K562 (cell line): ENCODE measurements at regions not wholly inside any gene's neighbourhood (a gene's known extent, or its start where the extent isn't known, plus 50 kb on each side); places are given as distances from the start of the nearest gene placed in this dataset.

Experiments used
- ATAC-seq: fragments of 200-7000 bp; cut with Tn5 transposase; 3 replicates; pipeline ENCODE4 v1.9.1; 2020; ENCODE audit warnings: moderate library complexity
- BruUV-seq: library from RNA; stranded (reverse); fragments of 400-500 nt; replicated peaks from 2 replicates; lab custom pipeline; 2021; lab: Mats Ljungman, UMichigan
- CTCF ChIA-PET: fragments of 300-600 bp; formaldehyde crosslinking; extraction: SDS; loops from one replicate; lab custom pipeline; 2021; ENCODE audit warnings: low intra/inter-chr PET ratio; lab: Yijun Ruan, JAX
- POLR2A ChIA-PET: fragments of 300-600, 350-650 bp; sonication (Branson Sonifier 250); formaldehyde crosslinking; extraction: SDS; loops from one replicate; lab custom pipeline; 2021; ENCODE audit warnings: antibody characterized with exemption, inconsistent platforms; lab: Yijun Ruan, JAX
- DNase-seq, 4 experiments: peaks; one replicate each; pipeline versions ENCODE4 v3.0.0 to v3.0.0-alpha.2; 2011 to 2018; ENCODE audit warnings: low spot score in 3 of 4, mixed read lengths in 3 of 4; ENCODE audit errors: extremely low read depth in 1 of 4
- FAIRE-seq: peaks from 2 replicates; lab custom pipeline; 2011; peaks lifted over from hg19 to GRCh38; lab: Jason Lieb, UNC
- H2AFZ ChIP-seq: 2 replicates; pipeline ENCODE4 v1.6.0; 2011; ENCODE audit warnings: low read depth, low read length, control low read depth, inconsistent platforms
- H3K27ac ChIP-seq: fragments of 200-600 bp; 3 replicates; pipeline ENCODE4 v1.8.0; 2011; ENCODE audit warnings: low read depth, mild to moderate bottlenecking, control low read depth, inconsistent platforms, low read length, moderate library complexity, mixed read lengths; ENCODE audit errors: extremely low read depth
- H3K27me3 ChIP-seq, 2 experiments: fragments of 300-600 bp in 1 of 2; 2 replicates in 1 of 2; 3 replicates in 1 of 2; pipeline versions ENCODE4 v1.6.0 to v1.8.0; 2011; ENCODE audit warnings: inconsistent platforms in 2 of 2, low read length in 2 of 2, mild to moderate bottlenecking in 1 of 2, mixed read lengths in 1 of 2, moderate library complexity in 1 of 2; ENCODE audit not compliant: control insufficient read depth in 2 of 2, insufficient read depth in 2 of 2
- H3K36me3 ChIP-seq: fragments of 300-600 bp; 3 replicates; pipeline ENCODE4 v1.8.0; 2011; ENCODE audit warnings: mild to moderate bottlenecking, low read length, inconsistent platforms; ENCODE audit not compliant: control insufficient read depth, insufficient read depth
- H3K4me1 ChIP-seq, 2 experiments: fragments of 200-600 bp in 1 of 2; replicated peaks in 1 of 2; 2 replicates in 1 of 2; 3 replicates in 1 of 2; pipeline versions ENCODE4 v1.5.1 to v1.8.0; 2011; ENCODE audit warnings: inconsistent platforms in 2 of 2, low read length in 2 of 2, mild to moderate bottlenecking in 1 of 2, mixed read lengths in 1 of 2, moderate library complexity in 1 of 2; ENCODE audit not compliant: control insufficient read depth in 2 of 2, insufficient read depth in 2 of 2
- H3K4me2 ChIP-seq: 2 replicates; pipeline ENCODE4 v1.6.1; 2011; ENCODE audit warnings: low read length, control low read depth, inconsistent platforms, mixed read lengths; ENCODE audit not compliant: insufficient read depth
- H3K4me3 ChIP-seq: fragments of 200-600 bp; sonication (generic), shearing (Covaris generic); 2 replicates; pipeline ENCODE4 v1.5.1; 2016; ENCODE audit warnings: control low read depth, inconsistent platforms
- H3K79me2 ChIP-seq: fragments of 200-600 bp; 3 replicates; pipeline ENCODE4 v1.8.0; 2011; ENCODE audit warnings: low read length, inconsistent platforms; ENCODE audit not compliant: control insufficient read depth, insufficient read depth
- H3K9ac ChIP-seq, 2 experiments: 2 replicates each; pipeline versions ENCODE4 v1.6.0 to v1.6.1; 2011; ENCODE audit warnings: low read depth in 2 of 2, low read length in 2 of 2, control low read depth in 1 of 2, inconsistent platforms in 1 of 2, mild to moderate bottlenecking in 1 of 2, mixed read lengths in 1 of 2; ENCODE audit not compliant: insufficient read depth in 1 of 2
- H3K9me1 ChIP-seq: one replicate; pipeline ENCODE4 v1.6.0; 2011; ENCODE audit warnings: inconsistent platforms, mild to moderate bottlenecking, low read length, moderate library complexity; ENCODE audit not compliant: control insufficient read depth, insufficient read depth
- H3K9me3 ChIP-seq: replicated peaks from 2 replicates; pipeline ENCODE4 v1.5.1; 2011; ENCODE audit warnings: low read depth, low read length, inconsistent platforms; ENCODE audit not compliant: control insufficient read depth, insufficient read depth
- H4K20me1 ChIP-seq: replicated peaks from 2 replicates; pipeline ENCODE4 v1.6.1; 2011; ENCODE audit warnings: low read length, inconsistent platforms, mixed read lengths; ENCODE audit not compliant: control insufficient read depth, insufficient read depth
- FOSL1 ChIP-seq: fragments of 200-800 bp; sonication (Bioruptor generic); conservative IDR thresholded peaks from 2 replicates; pipeline ENCODE4 v1.6.1; 2016; ENCODE audit warnings: missing genetic modification characterization, missing compliant biosample characterization
- HNRNPUL1 ChIP-seq: fragments of 200-400 bp; formaldehyde crosslinking; IDR thresholded peaks from 2 replicates; pipeline ENCODE4 v1.6.1; 2017; ENCODE audit warnings: low read length
- KAT2B ChIP-seq: IDR thresholded peaks from one replicate; pipeline ENCODE4 v1.6.1; 2012; ENCODE audit warnings: low read depth, mild to moderate bottlenecking, control low read depth, inconsistent platforms, low read length, moderate library complexity
- MAFF ChIP-seq: IDR thresholded peaks from 2 replicates; pipeline ENCODE4 v1.6.1; 2012; ENCODE audit warnings: low read length, improper control_type of control experiment
- MAFK ChIP-seq: IDR thresholded peaks from 2 replicates; pipeline ENCODE4 v1.6.1; 2011; ENCODE audit warnings: low read length, improper control_type of control experiment
- MTF1 ChIP-seq: fragments of 250-450 bp; sonication (Bioruptor Pico); IDR thresholded peaks from 2 replicates; pipeline ENCODE4 v1.9.0; 2021; ENCODE audit warnings: moderate library complexity, mild to moderate bottlenecking, inconsistent platforms, borderline replicate concordance
- NFRKB ChIP-seq: fragments of 450-650 bp; IDR thresholded peaks from 2 replicates; pipeline ENCODE4 v1.6.1; 2016; ENCODE audit warnings: low read depth
- PCBP2 ChIP-seq: fragments of 200-400 bp; formaldehyde crosslinking; IDR thresholded peaks from 2 replicates; pipeline ENCODE4 v1.6.1; 2018; ENCODE audit warnings: low read length, low read depth, mild to moderate bottlenecking, moderate library complexity; ENCODE audit not compliant: poor library complexity, severe bottlenecking
- RHOXF2B ChIP-seq: fragments of 250-450 bp; sonication (Bioruptor Pico); conservative IDR thresholded peaks from 2 replicates; pipeline ENCODE4 v1.5.1; 2021
- SMAD1 ChIP-seq: fragments of 150-350 bp; IDR thresholded peaks from 2 replicates; pipeline ENCODE4 v1.6.1; 2014; ENCODE audit warnings: low read length, low read depth; ENCODE audit not compliant: partially characterized antibody
- SMARCA5 ChIP-seq: fragments of 450-650 bp; IDR thresholded peaks from 2 replicates; pipeline ENCODE4 v1.6.1; 2016
- SMARCC2 ChIP-seq: fragments of 450-650 bp; IDR thresholded peaks from 2 replicates; pipeline ENCODE4 v1.6.1; 2017; ENCODE audit warnings: antibody characterized with exemption, moderate library complexity, mild to moderate bottlenecking, low read depth
- SMC3 ChIP-seq: conservative IDR thresholded peaks from 2 replicates; pipeline ENCODE4 v1.6.1; 2011; ENCODE audit warnings: low read depth, low read length, improper control_type of control experiment; ENCODE audit not compliant: insufficient read depth
- ZNF140 ChIP-seq: fragments of 250-450 bp; sonication (Bioruptor Pico); IDR thresholded peaks from 2 replicates; pipeline ENCODE4 v1.8.0; 2021; ENCODE audit warnings: moderate library complexity, mild to moderate bottlenecking, inconsistent platforms
- ZNF146 ChIP-seq: IDR thresholded peaks from one replicate; pipeline ENCODE4 v1.6.1; 2018; ENCODE audit warnings: missing compliant biosample characterization; ENCODE audit not compliant: unreplicated experiment
- ZNF274 ChIP-seq: IDR thresholded peaks from 2 replicates; pipeline ENCODE4 v1.6.1; 2011; ENCODE audit warnings: low read depth, mild to moderate bottlenecking, low read length, moderate library complexity, borderline replicate concordance
- ZNF408 ChIP-seq: fragments of 250-450 bp; sonication (Bioruptor Pico); IDR thresholded peaks from 2 replicates; pipeline ENCODE4 v1.4.0; 2020; ENCODE audit warnings: low read depth, mild to moderate bottlenecking, moderate library complexity
- ZNF780A ChIP-seq: fragments of 250-450 bp; sonication (Bioruptor Pico); IDR thresholded peaks from 2 replicates; pipeline ENCODE4 v1.5.0; 2021; ENCODE audit warnings: mild to moderate bottlenecking
- WGBS: fragments of 100-300 bp; shearing (Covaris generic); methylation state at CpG from one replicate; pipeline ENCODE4 v1.1.6; 2016; ENCODE audit warnings: low coverage, mixed read lengths; ENCODE audit not compliant: insufficient coverage; ENCODE audit errors: missing lambda C conversion rate; 5-methylcytosine and 5-hydroxymethylcytosine counted together
- in situ Hi-C: fragments of 300-500 bp; cut with MboI; formaldehyde crosslinking; loops from 4 replicates; pipeline ENCODE4 v1.15.0; 2018; ENCODE audit warnings: inconsistent platforms, mixed read lengths
- intact Hi-C: fragments of 100-400 bp; cut with micrococcal nuclease; formaldehyde crosslinking; loops from 2 replicates; pipeline ENCODE4 v1.14.2; 2022
- TF ChIP-seq, protein P1 (sequence below): fragments of 450-650 bp; conservative IDR thresholded peaks from 2 replicates; pipeline ENCODE4 v1.6.1; 2016; ENCODE audit warnings: missing genetic modification characterization, low read depth, mild to moderate bottlenecking, missing compliant biosample characterization, moderate library complexity
- TF ChIP-seq, protein P2 (sequence below): sonication (generic); formaldehyde crosslinking; IDR thresholded peaks from 2 replicates; pipeline ENCODE4 v1.8.0; 2022; ENCODE audit warnings: mild to moderate bottlenecking, low read depth, missing genetic modification reagents

DNA sequence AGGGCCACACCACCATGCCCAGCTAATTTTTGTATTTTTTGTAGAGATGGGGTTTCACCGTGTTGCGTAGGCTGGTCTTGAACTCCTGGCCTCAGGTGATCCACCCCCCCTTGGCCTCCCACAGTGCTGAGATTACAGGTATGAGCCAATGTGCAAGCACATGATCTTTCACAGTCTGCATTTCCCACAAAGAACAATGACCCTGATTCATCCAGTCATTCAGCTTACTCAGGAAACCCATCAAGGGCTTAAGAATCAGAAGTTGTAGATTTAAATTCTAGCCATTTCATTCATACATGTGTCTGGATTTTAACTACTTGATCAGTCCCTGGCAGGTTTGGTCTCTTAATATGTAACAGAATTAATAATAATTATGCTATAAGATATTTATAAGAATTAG is 2065.7 kb downstream of the MRPL39 start (continued):
- TF ChIP-seq PCBP2, result no peak
- no peak for TF ChIP-seq NFRKB

DNA sequence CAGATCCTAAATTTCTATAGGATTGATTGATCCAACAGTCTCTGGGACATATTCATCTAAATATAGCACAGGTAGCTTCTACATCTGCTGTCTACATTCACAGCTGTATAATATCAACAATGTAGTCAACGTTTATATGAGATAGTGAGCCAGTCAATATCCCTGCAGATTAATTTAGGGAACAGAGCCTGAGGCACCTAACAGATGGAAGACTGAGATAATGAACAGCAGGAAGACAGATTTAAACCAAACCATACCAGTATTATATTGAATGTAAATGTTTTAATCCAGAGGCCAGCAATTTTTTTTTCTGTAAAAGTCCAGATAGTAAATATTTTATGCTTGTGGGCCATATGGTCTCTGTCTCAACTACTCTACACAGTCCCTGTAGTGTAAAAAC is 2072.4 kb downstream of the MRPL39 start:
- Histone ChIP-seq H2AFZ (no peak overlapping the region), H3K79me2 (no peaks in the 10 kb centered on the region), H3K4me3 (no peak overlapping the region), H3K36me3 (no peaks in the 10 kb centered on the region), H4K20me1 (no peaks in the 10 kb centered on the region), H3K9me3 (no peaks in the 10 kb centered on the region), H3K27ac (no peak overlapping the region), H3K4me1 (no peaks in the 10 kb centered on the region), H3K9ac (no peak overlapping the region), H3K27me3 (no peaks in the 10 kb centered on the region), H3K4me2 (no peak overlapping the region), H3K9me1 (no peaks in the 10 kb centered on the region)
- ChIA-PET POLR2A (no interaction called here), CTCF (no interaction called here)
- TF ChIP-seq, protein P1, sequence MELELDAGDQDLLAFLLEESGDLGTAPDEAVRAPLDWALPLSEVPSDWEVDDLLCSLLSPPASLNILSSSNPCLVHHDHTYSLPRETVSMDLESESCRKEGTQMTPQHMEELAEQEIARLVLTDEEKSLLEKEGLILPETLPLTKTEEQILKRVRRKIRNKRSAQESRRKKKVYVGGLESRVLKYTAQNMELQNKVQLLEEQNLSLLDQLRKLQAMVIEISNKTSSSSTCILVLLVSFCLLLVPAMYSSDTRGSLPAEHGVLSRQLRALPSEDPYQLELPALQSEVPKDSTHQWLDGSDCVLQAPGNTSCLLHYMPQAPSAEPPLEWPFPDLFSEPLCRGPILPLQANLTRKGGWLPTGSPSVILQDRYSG, result no peak
- no peak for TF ChIP-seq ZNF780A
- TF ChIP-seq SMC3, result no peak
- TF ChIP-seq MAFK, result no peak
- TF ChIP-seq FOSL1 (tag), result no peak
- TF ChIP-seq SMARCA5, result no peak
- TF ChIP-seq ZNF146 (CRISPR knock-in tag), result no peak
- no peak for TF ChIP-seq RHOXF2B (CRISPR knock-in tag)
- TF ChIP-seq SMARCC2, result no peak
- no peak for TF ChIP-seq MAFF
- no peak for TF ChIP-seq KAT2B
- no peak for TF ChIP-seq MTF1 (CRISPR knock-in tag)
- TF ChIP-seq ZNF140 (CRISPR knock-in tag), result no peak
- TF ChIP-seq ZNF408 (CRISPR knock-in tag), result no peak
- TF ChIP-seq ZNF274, result no peak
- TF ChIP-seq, protein P2, sequence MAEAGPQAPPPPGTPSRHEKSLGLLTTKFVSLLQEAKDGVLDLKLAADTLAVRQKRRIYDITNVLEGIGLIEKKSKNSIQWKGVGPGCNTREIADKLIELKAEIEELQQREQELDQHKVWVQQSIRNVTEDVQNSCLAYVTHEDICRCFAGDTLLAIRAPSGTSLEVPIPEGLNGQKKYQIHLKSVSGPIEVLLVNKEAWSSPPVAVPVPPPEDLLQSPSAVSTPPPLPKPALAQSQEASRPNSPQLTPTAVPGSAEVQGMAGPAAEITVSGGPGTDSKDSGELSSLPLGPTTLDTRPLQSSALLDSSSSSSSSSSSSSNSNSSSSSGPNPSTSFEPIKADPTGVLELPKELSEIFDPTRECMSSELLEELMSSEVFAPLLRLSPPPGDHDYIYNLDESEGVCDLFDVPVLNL (CRISPR knock-in tag), result no peak
- TF ChIP-seq SMAD1, result no peak
- no peak for TF ChIP-seq HNRNPUL1
- in situ Hi-C loops (no loop called here), intact Hi-C loops (no loop called here)
- FAIRE-seq, result no peak
- ATAC-seq, result no peak
- no peak for DNase-seq
- WGBS, result 0% methylated on average over 1 of the region's 1 CpG
- no TSS peak for BruUV-seq
